NCI-H187 treated with DMSO at 0.1 percent for 48 hours (cell line): ENCODE measurements at regions not wholly inside any gene's neighbourhood (a gene's known extent, or its start where the extent isn't known, plus 50 kb on each side); places are given as distances from the start of the nearest gene placed in this dataset.
"Not testable (repeated sequence)": the region's sequence is repeated elsewhere in the genome, so short reads cannot be mapped to it uniquely, and the experiment has no call there.

ENCODE experiments used
- DNase-seq: peaks from one replicate; lab custom pipeline; 2025; lab: John Stamatoyannopoulos, UW

- DNase-seq = no peak
Observed at GRCh38 chr19:28351761-28352160, 861.2 kb downstream of the UQCRFS1 start.

GRCh38 chr19:28351321-28351720 is 861.6 kb downstream of the UQCRFS1 start:
- DNase-seq = not testable (repeated sequence)

- no peak for DNase-seq
Observed at GRCh38 chr19:28350673-28351072, 862.3 kb downstream of the UQCRFS1 start.

GRCh38 chr19:28350037-28350436 is 862.9 kb downstream of the UQCRFS1 start:
- no peak for DNase-seq

- DNase-seq = no peak
Observed at GRCh38 chr19:28349604-28350003, 863.3 kb downstream of the UQCRFS1 start.

- no peak for DNase-seq
Observed at GRCh38 chr19:28345811-28346210, 867.1 kb downstream of the UQCRFS1 start.

GRCh38 chr19:28341810-28342350 is 871.1 kb downstream of the UQCRFS1 start:
- DNase-seq = no peak

- DNase-seq = no peak
Observed at GRCh38 chr19:28334419-28334818, 878.5 kb downstream of the UQCRFS1 start.

GRCh38 chr19:28333909-28334308 is 879.0 kb downstream of the UQCRFS1 start:
- no peak for DNase-seq

GRCh38 chr19:28332886-28333285 is 880.1 kb downstream of the UQCRFS1 start:
- no peak for DNase-seq

- DNase-seq = no peak
Observed at GRCh38 chr19:28332351-28332750, 880.6 kb downstream of the UQCRFS1 start.

- DNase-seq = no peak
Observed at GRCh38 chr19:28331596-28331995, 881.4 kb downstream of the UQCRFS1 start.

GRCh38 chr19:28330831-28331230 is 882.1 kb downstream of the UQCRFS1 start:
- no peak for DNase-seq

GRCh38 chr19:28329429-28329828 is 883.5 kb downstream of the UQCRFS1 start:
- DNase-seq = no peak

GRCh38 chr19:28327905-28328304 is 885.0 kb downstream of the UQCRFS1 start:
- DNase-seq = no peak

GRCh38 chr19:28326746-28327145 is 886.2 kb downstream of the UQCRFS1 start:
- no peak for DNase-seq

GRCh38 chr19:28324275-28325060 is 888.5 kb downstream of the UQCRFS1 start:
- DNase-seq = no peak

GRCh38 chr19:28322945-28323344 is 890.0 kb downstream of the UQCRFS1 start:
- no peak for DNase-seq

GRCh38 chr19:28322491-28322890 is 890.5 kb downstream of the UQCRFS1 start:
- no peak for DNase-seq

- DNase-seq = no peak
Observed at GRCh38 chr19:28319918-28320317, 893.0 kb downstream of the UQCRFS1 start.

GRCh38 chr19:28319227-28319626 is 893.7 kb downstream of the UQCRFS1 start:
- DNase-seq = no peak

- DNase-seq = no peak
Observed at GRCh38 chr19:28318469-28319179, 894.3 kb downstream of the UQCRFS1 start.

- DNase-seq = no peak
Observed at GRCh38 chr19:28316464-28316863, 896.5 kb downstream of the UQCRFS1 start.
